Kidney (tissue), 13 donors: ENCODE measurements at regions not wholly inside any gene's neighbourhood (a gene's known extent, or its start where the extent isn't known, plus 50 kb on each side); places are given as distances from the start of the nearest gene placed in this dataset.

Source experiments
- DNase-seq, 5 donors: peaks; one replicate each; pipeline ENCODE4 v3.0.0-alpha.2; 2013 to 2020
- FAIRE-seq: peaks from 2 replicates; lab custom pipeline; 2012; peaks lifted over from hg19 to GRCh38; lab: Jason Lieb, UNC
- H3K27ac ChIP-seq, 2 donors: one replicate each; pipeline ENCODE4 v1.7.0; 2013; ENCODE audit warnings: low read depth in 2 of 2, low read length in 2 of 2, inconsistent platforms in 1 of 2
- H3K27me3 ChIP-seq: one replicate; pipeline ENCODE4 v1.7.1; 2013; ENCODE audit warnings: low read length, inconsistent platforms; ENCODE audit not compliant: control insufficient read depth, insufficient read depth
- H3K36me3 ChIP-seq, 3 donors: one replicate each; pipeline versions ENCODE4 v1.7.0 to v1.7.1; 2013; ENCODE audit warnings: low read length in 3 of 3, control low read depth in 1 of 3, inconsistent platforms in 1 of 3; ENCODE audit not compliant: insufficient read depth in 3 of 3, control insufficient read depth in 2 of 3
- H3K4me1 ChIP-seq, 3 donors: one replicate each; pipeline versions ENCODE4 v1.7.0 to v1.7.1; 2013; ENCODE audit warnings: low read length in 3 of 3, inconsistent platforms in 1 of 3, low read depth in 1 of 3; ENCODE audit not compliant: control insufficient read depth in 2 of 3, insufficient read depth in 2 of 3
- H3K4me3 ChIP-seq, 3 donors: one replicate each; pipeline versions ENCODE4 v1.7.0 to v1.8.1; 2013; ENCODE audit warnings: low read length in 3 of 3, control low read depth in 1 of 3, inconsistent platforms in 1 of 3
- H3K9ac ChIP-seq, 3 donors: one replicate each; pipeline versions ENCODE4 v1.7.0 to v1.7.1; 2013; ENCODE audit warnings: low read length in 3 of 3, control low read depth in 1 of 3, inconsistent platforms in 1 of 3
- H3K9me3 ChIP-seq, 3 donors: one replicate each; pipeline versions ENCODE4 v1.7.0 to v1.7.1; 2013; ENCODE audit warnings: low read length in 3 of 3, control low read depth in 1 of 3, inconsistent platforms in 1 of 3; ENCODE audit not compliant: control insufficient read depth in 2 of 3, insufficient read depth in 1 of 3
- intact Hi-C: fragments of 100-400 bp; cut with DNase I; formaldehyde crosslinking; loops from one replicate; pipeline ENCODE4 v1.11.1; 2022
- TF ChIP-seq, protein P1 (sequence below): IDR thresholded peaks from 3 replicates; pipeline ENCODE4 v1.5.1; 2012; ENCODE audit warnings: mild to moderate bottlenecking, moderate library complexity, borderline replicate concordance; ENCODE audit not compliant: insufficient read depth; ENCODE audit errors: extremely low read depth
- donor health status: control.
- donor health status: control.
- donor health status: control.
- donor health status: control.
- donor health status: control.
- donor health status: DM: yes; HTN: yes; CAD: no.
- donor health status: Normal renal cell carcinoma (clear cell type).

DNA sequence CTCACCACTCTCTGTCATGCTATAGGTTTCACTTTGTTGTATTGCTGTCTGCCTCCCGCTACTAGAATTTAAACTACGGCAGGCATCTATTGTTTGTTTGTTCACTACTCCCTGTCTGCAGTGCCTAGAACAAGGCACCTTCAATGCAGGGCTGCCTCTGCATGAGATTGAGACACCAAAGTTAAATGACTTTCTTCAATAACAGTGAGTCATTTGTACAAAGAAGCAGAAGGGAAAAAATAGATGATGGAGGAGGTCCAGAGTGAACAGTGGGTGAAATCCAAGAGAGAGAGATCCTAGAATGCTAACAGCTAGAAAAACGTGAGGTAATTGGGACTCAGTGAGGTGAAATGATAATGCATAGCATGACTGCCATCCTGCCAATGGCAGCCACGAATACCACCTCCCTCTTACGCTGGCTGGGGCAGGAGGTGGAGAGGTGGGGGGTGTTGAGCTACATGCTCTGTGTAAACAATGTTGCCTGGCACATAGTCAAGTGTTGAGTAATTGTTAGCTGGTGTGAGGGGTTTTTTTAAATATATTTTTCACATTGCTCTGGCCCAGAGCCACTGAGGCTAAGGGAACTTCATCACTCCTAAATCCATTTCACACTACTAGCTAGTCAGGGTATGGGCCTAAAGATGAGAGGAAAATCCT lies 367.6 kb downstream of the RPS29 start:
- TF ChIP-seq, protein P1, sequence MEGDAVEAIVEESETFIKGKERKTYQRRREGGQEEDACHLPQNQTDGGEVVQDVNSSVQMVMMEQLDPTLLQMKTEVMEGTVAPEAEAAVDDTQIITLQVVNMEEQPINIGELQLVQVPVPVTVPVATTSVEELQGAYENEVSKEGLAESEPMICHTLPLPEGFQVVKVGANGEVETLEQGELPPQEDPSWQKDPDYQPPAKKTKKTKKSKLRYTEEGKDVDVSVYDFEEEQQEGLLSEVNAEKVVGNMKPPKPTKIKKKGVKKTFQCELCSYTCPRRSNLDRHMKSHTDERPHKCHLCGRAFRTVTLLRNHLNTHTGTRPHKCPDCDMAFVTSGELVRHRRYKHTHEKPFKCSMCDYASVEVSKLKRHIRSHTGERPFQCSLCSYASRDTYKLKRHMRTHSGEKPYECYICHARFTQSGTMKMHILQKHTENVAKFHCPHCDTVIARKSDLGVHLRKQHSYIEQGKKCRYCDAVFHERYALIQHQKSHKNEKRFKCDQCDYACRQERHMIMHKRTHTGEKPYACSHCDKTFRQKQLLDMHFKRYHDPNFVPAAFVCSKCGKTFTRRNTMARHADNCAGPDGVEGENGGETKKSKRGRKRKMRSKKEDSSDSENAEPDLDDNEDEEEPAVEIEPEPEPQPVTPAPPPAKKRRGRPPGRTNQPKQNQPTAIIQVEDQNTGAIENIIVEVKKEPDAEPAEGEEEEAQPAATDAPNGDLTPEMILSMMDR, result no peak
- H3K27me3 ChIP-seq, result no peaks in the 10 kb centered on the region
- no peaks in the 10 kb centered on the region for H3K9me3 ChIP-seq
- no peak overlapping the region for H3K4me3 ChIP-seq
- H3K36me3 ChIP-seq, result no peaks in the 10 kb centered on the region
- intact Hi-C loops, result no loop called here
- no peak overlapping the region for H3K9ac ChIP-seq
- DNase-seq (no peak), FAIRE-seq (no peak)
- no peak overlapping the region for H3K27ac ChIP-seq
- H3K4me1 ChIP-seq, result no peaks in the 10 kb centered on the region

DNA sequence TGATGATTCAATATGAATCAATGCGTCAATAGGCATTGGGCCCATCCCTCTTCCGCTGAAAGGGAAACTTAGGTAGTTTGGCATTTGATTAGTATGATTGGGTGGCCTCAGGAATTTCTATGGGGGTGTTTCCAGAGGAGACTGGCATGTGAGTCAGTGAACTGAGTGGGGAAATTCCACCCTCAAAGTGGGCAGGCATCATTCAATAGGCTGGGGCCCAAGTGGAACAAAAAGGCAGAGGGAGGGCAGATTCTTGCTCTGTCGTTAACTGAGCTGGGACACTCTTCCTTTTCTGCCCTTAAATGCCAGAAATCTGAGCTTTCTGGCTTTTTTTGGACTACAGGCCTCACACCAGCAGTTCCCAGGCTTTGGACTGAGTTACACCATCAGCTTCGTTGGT lies 373.5 kb downstream of the RPS29 start:
- Histone ChIP-seq H3K36me3 (no peaks in the 10 kb centered on the region), H3K27ac (no peak overlapping the region), H3K9me3 (no peaks in the 10 kb centered on the region), H3K4me1 (no peaks in the 10 kb centered on the region), H3K4me3 (no peak overlapping the region), H3K9ac (no peak overlapping the region), H3K27me3 (no peaks in the 10 kb centered on the region)
- FAIRE-seq, result no peak
- DNase-seq, result no peak
- TF ChIP-seq, protein P1, result no peak
- intact Hi-C loops, result no loop called here

DNA sequence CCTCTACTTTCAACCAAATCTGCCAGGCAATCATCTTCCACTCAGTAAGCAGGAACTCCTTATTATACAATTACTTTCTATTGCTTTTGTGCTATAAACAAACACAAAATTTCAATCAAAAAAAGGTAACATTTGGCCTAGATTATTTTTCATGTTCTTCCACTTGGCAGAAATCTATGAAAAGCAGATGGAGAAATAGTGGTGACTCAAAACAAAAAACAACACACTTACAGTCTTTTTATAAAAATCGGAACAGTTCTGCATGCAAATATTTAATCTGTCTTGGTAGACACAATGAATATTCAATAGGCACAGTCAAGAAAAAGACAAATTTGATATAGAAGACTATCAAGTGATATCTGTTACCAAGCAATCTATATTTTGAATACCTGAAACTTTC lies 376.8 kb downstream of the RPS29 start:
- Histone ChIP-seq H3K9me3 (no peaks in the 10 kb centered on the region), H3K9ac (no peak overlapping the region), H3K4me3 (no peak overlapping the region), H3K27me3 (no peaks in the 10 kb centered on the region), H3K36me3 (no peaks in the 10 kb centered on the region), H3K4me1 (no peaks in the 10 kb centered on the region), H3K27ac (no peak overlapping the region)
- TF ChIP-seq, protein P1, result no peak
- intact Hi-C loops, result no loop called here
- DNase-seq, result no peak
- FAIRE-seq, result no peak

DNA sequence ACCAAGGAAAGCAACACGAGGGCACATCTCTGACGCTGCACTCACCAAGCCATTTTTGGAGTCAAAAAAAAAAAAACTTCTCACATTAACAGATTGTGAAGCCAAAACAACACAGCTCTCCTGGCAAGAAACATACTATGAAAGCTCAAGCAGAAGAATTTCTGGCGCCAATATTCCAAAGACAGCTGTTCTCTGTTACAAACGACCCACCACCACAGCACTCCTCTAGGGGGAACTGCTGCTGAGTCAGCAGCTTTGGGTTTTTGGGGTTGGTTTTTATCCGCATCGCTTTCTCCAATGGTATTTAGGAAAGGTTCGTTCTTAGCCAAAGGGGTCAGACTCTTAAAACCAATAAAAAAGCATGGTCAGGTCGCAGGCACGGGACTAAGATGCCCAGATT lies 379.4 kb downstream of the RPS29 start:
- Histone ChIP-seq H3K9me3 (no peaks in the 10 kb centered on the region), H3K27ac (no peak overlapping the region), H3K9ac (no peak overlapping the region), H3K36me3 (no peaks in the 10 kb centered on the region), H3K27me3 (no peaks in the 10 kb centered on the region), H3K4me1 (no peaks in the 10 kb centered on the region), H3K4me3 (no peak overlapping the region)
- DNase-seq (peak in 1 of 5 donors; percentile 56), FAIRE-seq (no peak)
- TF ChIP-seq, protein P1, result no peak
- intact Hi-C loops, result no loop called here
